H1 (cell line): ENCODE measurements at regions not wholly inside any gene's neighbourhood (a gene's known extent, or its start where the extent isn't known, plus 50 kb on each side); places are given as distances from the start of the nearest gene placed in this dataset.

Experiments used
- CTCF ChIA-PET: fragments of 300-600 bp; sonication (Branson Sonifier 250); formaldehyde crosslinking; loops from one replicate; lab custom pipeline; 2021; ENCODE audit not compliant: partially characterized antibody; lab: Charles Lee
- POLR2A ChIA-PET: fragments of 300-600 bp; sonication (Branson Sonifier 250); formaldehyde crosslinking; loops from one replicate; lab custom pipeline; 2021; ENCODE audit warnings: inconsistent platforms; ENCODE audit not compliant: partially characterized antibody; lab: Charles Lee
- DNase-seq, 2 experiments: peaks; one replicate each; pipeline versions ENCODE4 v3.0.0 to v3.0.0-alpha.2; 2010 to 2022; ENCODE audit warnings: low spot score in 2 of 2, low read depth in 1 of 2, mixed read lengths in 1 of 2
- FAIRE-seq: peaks from 2 replicates; lab custom pipeline; 2011; peaks lifted over from hg19 to GRCh38; lab: Jason Lieb, UNC
- H2AFZ ChIP-seq: 2 replicates; pipeline ENCODE4 v1.8.1; 2012; ENCODE audit warnings: low read length, inconsistent platforms
- H2AK5ac ChIP-seq: 2 replicates; pipeline ENCODE4 v1.6.1; 2013; ENCODE audit warnings: low read depth, low read length
- H2BK120ac ChIP-seq: replicated peaks from 2 replicates; pipeline ENCODE3; 2013; ENCODE audit warnings: low read depth, low read length, inconsistent platforms
- H2BK12ac ChIP-seq: 2 replicates; pipeline ENCODE4 v1.6.1; 2013; ENCODE audit warnings: low read depth, low read length
- H2BK15ac ChIP-seq: 2 replicates; pipeline ENCODE4 v1.6.1; 2013; ENCODE audit warnings: low read length
- H2BK20ac ChIP-seq: 2 replicates; pipeline ENCODE4 v1.6.1; 2013; ENCODE audit warnings: low read length
- H2BK5ac ChIP-seq: 2 replicates; pipeline ENCODE4 v1.6.1; 2013; ENCODE audit warnings: low read depth, low read length
- H3K14ac ChIP-seq: 2 replicates; pipeline ENCODE4 v1.6.1; 2013; ENCODE audit warnings: inconsistent platforms; ENCODE audit not compliant: insufficient read length
- H3K18ac ChIP-seq: 2 replicates; pipeline ENCODE4 v1.6.1; 2013; ENCODE audit warnings: low read length; ENCODE audit errors: extremely low read depth
- H3K23ac ChIP-seq: 2 replicates; pipeline ENCODE4 v1.6.1; 2013; ENCODE audit warnings: inconsistent platforms; ENCODE audit not compliant: insufficient read length
- H3K23me2 ChIP-seq: 2 replicates; pipeline ENCODE4 v1.6.1; 2013; ENCODE audit warnings: low read depth, low read length
- H3K27ac ChIP-seq: 2 replicates; pipeline ENCODE4 v1.6.1; 2011; ENCODE audit warnings: low read depth, low read length, inconsistent platforms
- H3K27me3 ChIP-seq, 4 experiments: replicated peaks in 1 of 4; 1 replicate in 1 of 4; 2 replicates in 3 of 4; pipeline versions ENCODE4 v1.6.1 to v1.8.1; 2011 to 2013; ENCODE audit warnings: low read length in 3 of 4, mild to moderate bottlenecking in 3 of 4, inconsistent platforms in 2 of 4, mixed read lengths in 2 of 4, moderate library complexity in 1 of 4; ENCODE audit not compliant: control insufficient read depth in 3 of 4, insufficient read depth in 3 of 4; ENCODE audit errors: extremely low read depth in 1 of 4
- H3K36me3 ChIP-seq, 4 experiments: 2 replicates each; pipeline versions ENCODE4 v1.6.1 to v1.8.1; 2011 to 2013; ENCODE audit warnings: mild to moderate bottlenecking in 4 of 4, low read length in 3 of 4, moderate library complexity in 2 of 4, control low read depth in 1 of 4, inconsistent platforms in 1 of 4; ENCODE audit not compliant: insufficient read depth in 4 of 4, control insufficient read depth in 2 of 4
- H3K4ac ChIP-seq: replicated peaks from 2 replicates; pipeline ENCODE3; 2013; ENCODE audit warnings: low read length, low read depth, mixed read lengths, inconsistent platforms; ENCODE audit not compliant: insufficient read length
- H3K4me1 ChIP-seq, 4 experiments: replicated peaks in 1 of 4; 1 replicate in 1 of 4; 2 replicates in 3 of 4; pipeline versions ENCODE4 v1.6.1 to v1.8.1; 2011 to 2013; ENCODE audit warnings: low read length in 3 of 4, inconsistent platforms in 2 of 4, mixed read lengths in 1 of 4; ENCODE audit not compliant: insufficient read depth in 4 of 4, control insufficient read depth in 3 of 4
- H3K4me2 ChIP-seq, 2 experiments: 2 replicates each; pipeline versions ENCODE4 v1.6.1 to v1.8.1; 2011 to 2013; ENCODE audit warnings: low read depth in 2 of 2, low read length in 2 of 2, control low read depth in 1 of 2, inconsistent platforms in 1 of 2, mild to moderate bottlenecking in 1 of 2; ENCODE audit not compliant: insufficient read depth in 1 of 2
- H3K4me3 ChIP-seq, 4 experiments: fragments of 200-600, 300-600 bp in 1 of 4; sonication (generic), shearing (Covaris generic), sonication (Bioruptor Twin) in 1 of 4; 2 replicates each; pipeline versions ENCODE4 v1.5.1 to v1.8.1; 2011 to 2016; ENCODE audit warnings: low read length in 4 of 4, low read depth in 3 of 4, control low read depth in 2 of 4, inconsistent platforms in 2 of 4, mild to moderate bottlenecking in 2 of 4, mixed read lengths in 1 of 4, moderate library complexity in 1 of 4; ENCODE audit not compliant: insufficient read depth in 2 of 4; ENCODE audit errors: extremely low read depth in 1 of 4
- H3K56ac ChIP-seq: replicated peaks from 2 replicates; pipeline ENCODE3; 2013; ENCODE audit warnings: low read depth, mild to moderate bottlenecking, mixed read lengths, low read length, inconsistent platforms; ENCODE audit not compliant: insufficient read length
- H3K79me1 ChIP-seq: 2 replicates; pipeline ENCODE4 v1.6.1; 2013; ENCODE audit warnings: low read depth, low read length, control low read depth
- H3K79me2 ChIP-seq, 2 experiments: 2 replicates each; pipeline versions ENCODE4 v1.6.1 to v1.8.1; 2012 to 2013; ENCODE audit warnings: low read length in 2 of 2, mild to moderate bottlenecking in 2 of 2, inconsistent platforms in 1 of 2; ENCODE audit not compliant: insufficient read depth in 2 of 2, control insufficient read depth in 1 of 2
- H3K9ac ChIP-seq, 4 experiments: replicated peaks in 1 of 4; 1 replicate in 1 of 4; 2 replicates in 3 of 4; pipeline versions ENCODE4 v1.6.1 to v1.8.1; 2011 to 2013; ENCODE audit warnings: low read depth in 3 of 4, low read length in 3 of 4, control low read depth in 2 of 4, mild to moderate bottlenecking in 2 of 4, moderate library complexity in 2 of 4, inconsistent platforms in 1 of 4; ENCODE audit errors: extremely low read depth in 1 of 4
- H3K9me3 ChIP-seq, 2 experiments: 2 replicates each; pipeline versions ENCODE4 v1.6.1 to v1.8.1; 2012 to 2013; ENCODE audit warnings: mild to moderate bottlenecking in 2 of 2, moderate library complexity in 2 of 2, control low read depth in 1 of 2, inconsistent platforms in 1 of 2, low read depth in 1 of 2, low read length in 1 of 2, mixed read lengths in 1 of 2; ENCODE audit not compliant: insufficient read depth in 2 of 2
- H4K20me1 ChIP-seq, 2 experiments: replicated peaks in 1 of 2; 2 replicates each; pipeline versions ENCODE3 to v1.8.1; 2011 to 2013; ENCODE audit warnings: inconsistent platforms in 2 of 2, low read length in 2 of 2, mild to moderate bottlenecking in 1 of 2; ENCODE audit not compliant: insufficient read depth in 2 of 2, control insufficient read depth in 1 of 2
- H4K5ac ChIP-seq: 2 replicates; pipeline ENCODE4 v1.6.1; 2013; ENCODE audit warnings: low read length, low read depth, mixed read lengths, inconsistent platforms; ENCODE audit not compliant: insufficient read length
- H4K8ac ChIP-seq: 2 replicates; pipeline ENCODE4 v1.8.0; 2013; ENCODE audit warnings: mild to moderate bottlenecking, moderate library complexity, low read length, inconsistent platforms; ENCODE audit not compliant: insufficient read depth; ENCODE audit errors: extremely low read depth
- H4K91ac ChIP-seq: replicated peaks from 2 replicates; pipeline ENCODE3; 2013; ENCODE audit warnings: low read length, mixed read lengths, inconsistent platforms; ENCODE audit not compliant: insufficient read length
- CBX5 ChIP-seq: fragments of 300-800, 300-1000 bp; sonication (generic); IDR thresholded peaks from 2 replicates; pipeline ENCODE4 v1.7.1; 2016; ENCODE audit warnings: antibody characterized with exemption, low read length, low read depth
- CHD1 ChIP-seq: IDR thresholded peaks from 2 replicates; pipeline ENCODE4 v1.6.1; 2012; ENCODE audit warnings: low read depth, low read length, improper control_type of control experiment
- JUND ChIP-seq: IDR thresholded peaks from 2 replicates; pipeline ENCODE4 v1.6.1; 2011; ENCODE audit warnings: mild to moderate bottlenecking, improper control_type of control experiment, low read length
- MAX ChIP-seq: IDR thresholded peaks from 2 replicates; pipeline ENCODE4 v1.6.1; 2012; ENCODE audit warnings: inconsistent platforms
- NANOG ChIP-seq: IDR thresholded peaks from 2 replicates; pipeline ENCODE4 v1.6.1; 2011; ENCODE audit warnings: low read length, low read depth, mild to moderate bottlenecking, inconsistent platforms; ENCODE audit not compliant: insufficient read depth, poor library complexity, severe bottlenecking
- RBBP5 ChIP-seq: IDR thresholded peaks from 2 replicates; pipeline ENCODE4 v1.7.1; 2012; ENCODE audit warnings: low read depth, mild to moderate bottlenecking, inconsistent platforms, low read length, moderate library complexity, borderline replicate concordance
- RFX5 ChIP-seq: IDR thresholded peaks from 2 replicates; pipeline ENCODE4 v1.6.1; 2011; ENCODE audit warnings: low read depth, low read length, improper control_type of control experiment, borderline replicate concordance
- RXRA ChIP-seq: IDR thresholded peaks from 2 replicates; pipeline ENCODE4 v1.6.1; 2011; ENCODE audit warnings: low read depth, mild to moderate bottlenecking, low read length, moderate library complexity; ENCODE audit not compliant: insufficient read depth
- SIN3A ChIP-seq, 2 experiments: IDR thresholded peaks in 1 of 2; conservative IDR thresholded peaks in 1 of 2; 2 replicates each; pipeline ENCODE4 v1.6.1; 2011 to 2012; ENCODE audit warnings: low read length in 2 of 2, improper control_type of control experiment in 1 of 2, low read depth in 1 of 2, mild to moderate bottlenecking in 1 of 2
- USF2 ChIP-seq: IDR thresholded peaks from 2 replicates; pipeline ENCODE4 v1.6.1; 2011; ENCODE audit warnings: low read length, improper control_type of control experiment
- WGBS, 2 experiments: shearing (Covaris generic) in 1 of 2; methylation state at CpG; one replicate each; pipeline versions ENCODE4 v1.1.6 to v1.1.7; 2013 to 2015; ENCODE audit warnings: low lambda C conversion rate in 2 of 2, mixed read lengths in 2 of 2, inconsistent platforms in 1 of 2, low coverage in 1 of 2, missing lambda C conversion rate in 1 of 2; ENCODE audit not compliant: insufficient replicate concordance in 2 of 2, insufficient coverage in 1 of 2, insufficient read length in 1 of 2; ENCODE audit errors: extremely low coverage in 1 of 2, missing lambda C conversion rate in 1 of 2; 5-methylcytosine and 5-hydroxymethylcytosine counted together

- ChIA-PET CTCF (interaction anchor here (0.6 to 1.1 kb wide), 3 partner anchors 30 to 603 kb away, joined by 3 to 5 read pairs (median 3); no protein-coding TSS in a partner anchor), POLR2A (no interaction called here)
- Histone ChIP-seq H2BK12ac (no peak overlapping the region), H4K20me1 (no peaks in the 10 kb centered on the region), H3K4me1 (peaks cover 0 to 5% (median 2%) of the 10 kb centered on the region in 4 experiments; a peak in 3 of 7 replicates), H2BK15ac (no peak overlapping the region), H2BK120ac (no peak overlapping the region), H3K18ac (no peak overlapping the region), H4K91ac (no peak overlapping the region), H3K27ac (no peak overlapping the region), H3K56ac (no peak overlapping the region), H3K79me1 (no peaks in the 10 kb centered on the region), H2BK20ac (no peak overlapping the region), H2AK5ac (no peak overlapping the region), H3K23me2 (no peaks in the 10 kb centered on the region), H3K27me3 (no peaks in the 10 kb centered on the region), H3K4me3 (no peak overlapping the region), H3K36me3 (no peaks in the 10 kb centered on the region), H2AFZ (no peak overlapping the region), H3K9ac (no peak overlapping the region), H4K5ac (no peak overlapping the region), H3K4me2 (no peak overlapping the region), H3K4ac (no peak overlapping the region), H3K23ac (no peak overlapping the region), H3K14ac (no peak overlapping the region), H3K9me3 (no peaks in the 10 kb centered on the region), H4K8ac (no peak overlapping the region), H3K79me2 (no peaks in the 10 kb centered on the region), H2BK5ac (no peak overlapping the region)
- 82% methylated on average over 9 of the region's 9 CpGs; no CpG with 5 or more reads in 1 of the 2 experiments for WGBS, 2 experiments
- DNase-seq = no peak
- no peak for FAIRE-seq
- no peak for TF ChIP-seq USF2
- no peak for TF ChIP-seq CHD1
- TF ChIP-seq CBX5 = no peak
- TF ChIP-seq NANOG = no peak
- no peak for TF ChIP-seq JUND
- no peak for TF ChIP-seq RXRA
- TF ChIP-seq SIN3A (conservative IDR thresholded peaks at IDR 0.05 in 1 of 2, IDR thresholded peaks at IDR 0.05 in 1 of 2; ENCODE audit: low read depth in 1 of 2, low read length in 2 of 2) = no peak
- no peak for TF ChIP-seq RFX5
- TF ChIP-seq MAX = no peak
- TF ChIP-seq RBBP5 = no peak
Observed at GRCh38 chr2:30351116-30351515, 95.9 kb upstream of the LCLAT1 start.
